ENCODE measurements at regions not wholly inside any gene's neighbourhood (a gene's known extent, or its start where the extent isn't known, plus 50 kb on each side); places are given as distances from the start of the nearest gene placed in this dataset.

DNA sequence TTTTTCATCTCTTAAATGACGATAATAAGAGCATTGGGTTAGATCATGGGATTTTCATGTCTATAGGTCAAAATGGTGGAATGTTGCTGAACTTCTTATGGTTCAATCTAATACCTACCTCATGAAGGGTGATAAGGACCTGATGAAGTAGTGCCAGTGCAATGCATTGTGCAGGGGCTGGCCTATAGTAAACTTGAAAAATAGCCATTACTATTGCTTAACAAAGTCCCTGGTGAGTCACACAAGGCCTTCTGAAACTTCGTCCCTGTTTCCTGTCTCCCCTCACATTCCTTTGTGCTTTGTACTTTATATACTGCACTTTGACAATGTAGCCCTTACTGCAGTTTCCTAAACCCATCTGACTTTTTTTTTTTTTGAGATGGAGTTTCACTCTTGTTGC is 515.9 kb downstream of the SLC4A3 start:
- no peak for TF ChIP-seq EZH2phosphoT487 (IDR thresholded peaks at IDR 0.05; ENCODE audit: insufficient read depth, low read depth)
- TF ChIP-seq EZH2 (IDR thresholded peaks at IDR 0.05; ENCODE audit: insufficient read depth, poor library complexity, severe bottlenecking): no peak
